ENCODE measurements at regions not wholly inside any gene's neighbourhood (a gene's known extent, or its start where the extent isn't known, plus 50 kb on each side); places are given as distances from the start of the nearest gene placed in this dataset.

- DNase-seq (ENCODE audit: low read depth), result no peak
Observed at GRCh38 chr13:33711436-33711835, 106.5 kb upstream of the RFC3 start.

GRCh38 chr13:33717775-33718174 lies 100.2 kb upstream of the RFC3 start:
- DNase-seq (ENCODE audit: low read depth), result no peak

- DNase-seq (ENCODE audit: low read depth), result no peak
Observed at GRCh38 chr13:33721724-33722123, 96.2 kb upstream of the RFC3 start.

GRCh38 chr13:33722216-33722915 lies 95.6 kb upstream of the RFC3 start:
- no peak for DNase-seq (ENCODE audit: low read depth)

GRCh38 chr13:33723365-33723764 lies 94.6 kb upstream of the RFC3 start:
- DNase-seq (ENCODE audit: low read depth), result no peak

GRCh38 chr13:33723772-33724435 lies 94.0 kb upstream of the RFC3 start:
- peak; percentile 43 for DNase-seq (ENCODE audit: low read depth)

- DNase-seq (ENCODE audit: low read depth), result no peak
Observed at GRCh38 chr13:33725340-33725739, 92.6 kb upstream of the RFC3 start.

GRCh38 chr13:33727297-33728083 lies 90.5 kb upstream of the RFC3 start:
- no peak for DNase-seq (ENCODE audit: low read depth)

- DNase-seq (ENCODE audit: low read depth), result no peak
Observed at GRCh38 chr13:33728271-33729037, 89.5 kb upstream of the RFC3 start.

- DNase-seq (ENCODE audit: low read depth), result no peak
Observed at GRCh38 chr13:33730147-33730546, 87.8 kb upstream of the RFC3 start.

GRCh38 chr13:33730619-33731018 lies 87.3 kb upstream of the RFC3 start:
- DNase-seq (ENCODE audit: low read depth), result no peak

GRCh38 chr13:33735276-33735675 lies 82.7 kb upstream of the RFC3 start:
- no peak for DNase-seq (ENCODE audit: low read depth)

GRCh38 chr13:33739254-33739653 lies 78.7 kb upstream of the RFC3 start:
- no peak for DNase-seq (ENCODE audit: low read depth)

- DNase-seq (ENCODE audit: low read depth), result no peak
Observed at GRCh38 chr13:33740134-33740538, 77.8 kb upstream of the RFC3 start.

- no peak for DNase-seq (ENCODE audit: low read depth)
Observed at GRCh38 chr13:33742321-33742720, 75.6 kb upstream of the RFC3 start.

- DNase-seq (ENCODE audit: low read depth), result no peak
Observed at GRCh38 chr13:33743438-33744368, 74.2 kb upstream of the RFC3 start.

- no peak for DNase-seq (ENCODE audit: low read depth)
Observed at GRCh38 chr13:33744589-33745369, 73.2 kb upstream of the RFC3 start.

GRCh38 chr13:33745370-33746324 lies 72.3 kb upstream of the RFC3 start:
- DNase-seq (ENCODE audit: low read depth), result no peak

GRCh38 chr13:33746867-33747266 lies 71.1 kb upstream of the RFC3 start:
- no peak for DNase-seq (ENCODE audit: low read depth)

Data from T follicular helper cell (primary cell).